GM18502 (cell line): ENCODE measurements at regions not wholly inside any gene's neighbourhood (a gene's known extent, or its start where the extent isn't known, plus 50 kb on each side); places are given as distances from the start of the nearest gene placed in this dataset.
"Not testable (repeated sequence)": the region's sequence is repeated elsewhere in the genome, so short reads cannot be mapped to it uniquely, and the experiment has no call there.

Source experiments
- ATAC-seq: cut with Tn5 transposase; IDR thresholded peaks from one replicate; pipeline ENCODE4 v1.9.1; 2021; ENCODE audit warnings: mild to moderate bottlenecking; ENCODE audit not compliant: unreplicated experiment, poor library complexity

- no peak for ATAC-seq
Measured at GRCh38 chr4:115233600-115233999, 120.2 kb upstream of the NDST4 start.

- peak; percentile 43 for ATAC-seq
Measured at GRCh38 chr4:115229873-115230272, 116.5 kb upstream of the NDST4 start.

- no peak for ATAC-seq
Measured at GRCh38 chr4:115228851-115229250, 115.4 kb upstream of the NDST4 start.

DNA sequence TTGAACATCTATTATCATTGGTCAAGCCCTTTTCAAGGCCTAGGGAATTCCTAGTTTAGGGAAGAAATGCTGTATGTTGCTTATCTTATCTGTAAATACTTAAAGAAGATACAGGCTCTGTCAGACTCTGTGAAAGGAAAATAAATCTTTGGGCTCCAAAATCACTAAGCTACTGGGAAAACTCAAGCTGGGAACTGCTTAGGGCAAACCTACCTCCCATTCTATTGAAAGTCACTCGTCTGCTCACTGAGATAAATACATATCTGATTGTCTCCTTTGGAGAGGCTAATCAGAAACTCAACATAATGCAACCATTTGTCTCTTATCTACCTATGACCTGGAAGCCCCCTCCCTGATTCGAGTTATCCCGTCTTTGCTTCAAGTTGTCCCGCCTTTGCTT is 108.6 kb upstream of the NDST4 start:
- ATAC-seq: no peak

DNA sequence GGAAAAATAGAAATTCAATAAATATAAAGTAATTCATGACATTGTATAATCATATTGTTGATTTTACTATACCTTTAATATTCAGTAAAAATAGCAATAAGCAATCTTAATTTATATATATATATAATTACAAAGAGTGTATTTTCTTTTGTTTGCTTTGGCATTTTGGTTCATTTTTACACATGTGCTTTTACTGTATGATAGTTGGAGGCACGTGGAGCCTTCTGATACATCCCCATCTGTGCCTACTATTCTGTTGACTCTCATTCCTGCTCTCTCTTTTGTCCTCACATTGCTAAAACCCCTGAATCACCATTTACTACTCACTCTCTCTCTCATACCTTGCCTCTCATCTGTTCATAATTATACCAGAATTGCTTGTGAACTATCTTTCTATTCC is 106.4 kb upstream of the NDST4 start:
- ATAC-seq: no peak

DNA sequence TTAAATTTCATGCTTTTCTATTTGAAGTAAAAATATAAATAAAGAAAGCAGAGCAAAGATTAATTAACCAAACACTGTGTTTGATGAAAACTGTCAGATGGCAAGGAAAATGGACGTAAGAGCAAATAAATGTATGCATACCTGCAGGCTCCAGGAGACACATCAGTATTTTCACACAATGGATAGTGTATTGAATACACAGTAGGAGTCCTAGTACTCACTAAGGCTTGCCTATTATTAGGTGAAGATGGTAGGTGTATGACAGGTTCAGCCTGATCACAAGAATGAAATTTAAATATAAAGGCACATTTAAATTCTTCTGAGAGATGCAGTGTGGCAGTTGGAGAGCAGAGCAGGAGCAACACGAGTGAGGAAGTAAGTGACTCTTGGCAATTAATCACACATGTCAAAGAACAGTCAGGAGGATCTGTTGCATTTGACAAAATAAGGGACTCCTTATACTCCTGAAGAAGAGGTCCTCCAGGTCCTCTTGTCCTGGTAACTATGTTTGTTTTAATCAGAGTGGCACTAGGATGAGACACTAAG is 106.0 kb upstream of the NDST4 start:
- ATAC-seq: no peak

GRCh38 chr4:115215935-115216334 is 102.5 kb upstream of the NDST4 start:
- ATAC-seq: no peak

- no peak for ATAC-seq
Measured at GRCh38 chr4:115213716-115214115, 100.3 kb upstream of the NDST4 start.

- no peak for ATAC-seq
Measured at GRCh38 chr4:115201042-115201330, 87.6 kb upstream of the NDST4 start.

- not testable (repeated sequence) for ATAC-seq
Measured at GRCh38 chr4:115200201-115201041, 87.0 kb upstream of the NDST4 start.

- not testable (repeated sequence) for ATAC-seq
Measured at GRCh38 chr4:115194612-115195011, 81.2 kb upstream of the NDST4 start.

GRCh38 chr4:115190529-115190928 is 77.1 kb upstream of the NDST4 start:
- ATAC-seq: no peak

- no peak for ATAC-seq
Measured at GRCh38 chr4:115187136-115187535, 73.7 kb upstream of the NDST4 start.

- ATAC-seq: not testable (repeated sequence)
Measured at GRCh38 chr4:115179438-115180062, 66.1 kb upstream of the NDST4 start.

- ATAC-seq: not testable (repeated sequence)
Measured at GRCh38 chr4:115178687-115179086, 65.3 kb upstream of the NDST4 start.

GRCh38 chr4:115171220-115171619 is 57.8 kb upstream of the NDST4 start:
- no peak for ATAC-seq

DNA sequence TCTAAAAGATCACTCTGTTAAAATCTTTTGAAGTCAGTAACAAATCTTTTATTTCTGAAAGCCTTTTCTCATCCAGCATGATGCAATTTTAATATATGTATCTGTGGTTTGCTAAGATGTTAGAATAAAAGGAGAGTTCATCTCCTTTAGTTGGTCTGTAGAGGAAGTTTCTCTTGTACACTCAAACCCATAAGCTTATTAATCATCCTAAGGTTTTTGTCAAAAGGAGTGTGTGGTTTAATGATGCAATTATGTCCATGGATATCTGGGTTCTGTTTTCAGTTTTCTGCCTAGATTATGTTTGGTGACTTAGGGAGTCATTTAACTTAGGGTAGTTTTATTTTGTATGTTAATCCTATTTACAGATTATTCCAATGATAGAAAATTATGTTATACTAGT is 52.1 kb upstream of the NDST4 start:
- ATAC-seq: no peak
